ENCODE measurements at regions not wholly inside any gene's neighbourhood (a gene's known extent, or its start where the extent isn't known, plus 50 kb on each side); places are given as distances from the start of the nearest gene placed in this dataset.

DNA sequence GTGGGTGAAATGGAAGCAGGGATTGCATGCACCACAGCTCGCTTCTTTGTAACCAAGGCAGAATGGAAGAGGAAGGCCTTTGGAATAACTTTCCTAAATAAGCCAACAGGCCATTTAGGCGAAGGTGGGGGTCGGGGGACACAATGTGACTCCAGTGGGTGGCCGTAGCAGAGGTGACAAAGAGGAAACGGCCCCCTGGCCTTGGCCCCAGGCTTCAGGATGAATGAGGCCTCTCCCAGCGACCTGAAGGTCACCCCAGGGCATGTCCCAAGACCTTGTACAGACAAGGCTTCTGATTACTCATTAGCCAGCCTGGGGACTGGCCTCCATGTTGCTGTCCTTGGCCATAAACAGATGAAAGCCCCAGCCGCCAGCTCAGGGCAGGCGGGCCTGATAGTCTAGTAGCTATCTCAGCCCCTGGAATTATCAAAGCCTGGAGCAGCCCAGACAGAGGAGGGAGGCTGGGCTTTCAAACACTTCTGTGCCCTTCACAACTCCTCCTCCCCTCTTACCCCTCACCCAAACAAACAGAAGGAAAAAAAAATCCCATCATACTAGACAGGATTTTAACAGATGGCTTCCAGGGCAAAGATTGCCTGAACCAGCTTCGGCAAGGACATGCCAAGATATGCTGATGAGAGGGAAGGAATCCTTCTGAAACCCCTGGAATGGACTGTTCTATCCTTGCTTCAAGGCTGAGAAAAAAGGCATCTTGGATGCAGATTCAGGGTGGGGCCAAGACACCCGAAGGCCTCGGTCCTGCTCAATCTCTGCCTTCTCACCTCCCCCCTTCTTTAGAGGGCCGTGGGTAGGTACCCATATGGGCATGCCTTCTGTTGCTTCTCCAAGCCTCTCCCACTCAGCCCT, 142.3 kb upstream of the PARP11 start:
- TF ChIP-seq REST (IDR thresholded peaks at IDR 0.05; ENCODE audit: borderline replicate concordance) (no peak), CTCF (IDR thresholded peaks at IDR 0.05; ENCODE audit: poor library complexity, severe bottlenecking) (no peak)
